ENCODE measurements at regions not wholly inside any gene's neighbourhood (a gene's known extent, or its start where the extent isn't known, plus 50 kb on each side); places are given as distances from the start of the nearest gene placed in this dataset.

DNA sequence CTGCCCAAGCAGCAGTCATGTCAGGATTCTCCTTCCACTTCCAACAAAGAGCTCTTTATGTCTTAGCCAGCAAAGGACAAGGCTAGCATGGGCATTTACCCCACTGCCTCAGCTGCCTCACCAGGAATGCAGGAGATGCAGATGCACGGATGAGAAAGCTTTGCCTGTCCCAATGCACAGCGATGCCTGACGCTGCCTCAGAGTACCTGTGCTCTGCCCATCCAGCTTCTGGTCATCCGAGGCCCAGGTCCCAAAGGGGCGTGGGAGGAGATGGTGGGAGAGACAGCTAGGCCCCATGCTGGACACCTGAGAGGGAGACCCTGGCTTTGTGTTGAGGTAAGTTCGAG lies 59.0 kb downstream of the IRF2BP2 start:
- Histone ChIP-seq H3K9me3 (ENCODE audit: control extremely low read depth in 1 of 3, control insufficient read depth in 2 of 3, insufficient read depth in 1 of 3, low read length in 2 of 3) (no peaks in the 10 kb centered on the region), H3K4me1 (ENCODE audit: control insufficient read depth in 2 of 2, insufficient read depth in 2 of 2, low read length in 2 of 2) (no peaks in the 10 kb centered on the region), H3K27ac (ENCODE audit: low read length in 2 of 2) (no peak overlapping the region), H4K20me1 (ENCODE audit: control insufficient read depth, insufficient read depth, low read length, poor library complexity, severe bottlenecking) (no peaks in the 10 kb centered on the region), H3K4me3 (ENCODE audit: control extremely low read depth in 1 of 5, extremely low read depth in 1 of 5, insufficient read depth in 1 of 5, low read depth in 2 of 5, low read length in 4 of 5) (no peak overlapping the region), H3K79me2 (ENCODE audit: control insufficient read depth, insufficient read depth, low read length) (no peaks in the 10 kb centered on the region), H3K36me3 (replicated peaks in 1 of 2; ENCODE audit: control extremely low read depth in 1 of 2, control insufficient read depth in 1 of 2, extremely low read depth in 1 of 2, insufficient read depth in 2 of 2, low read length in 1 of 2) (no peaks in the 10 kb centered on the region), H3K4me2 (replicated peaks; ENCODE audit: low read depth, low read length, poor library complexity, severe bottlenecking) (no peak overlapping the region), H2AFZ (ENCODE audit: insufficient read depth, low read depth, low read length, poor library complexity, severe bottlenecking) (no peak overlapping the region), H3K27me3 (replicated peaks in 1 of 4; ENCODE audit: control extremely low read depth in 1 of 4, control insufficient read depth in 3 of 4, insufficient read depth in 4 of 4, low read length in 3 of 4) (no peaks in the 10 kb centered on the region), H3K9ac (ENCODE audit: low read length) (no peak overlapping the region)
- no peak for TF ChIP-seq EZH2 (IDR thresholded peaks at IDR 0.05; ENCODE audit: borderline replicate concordance, insufficient read depth, low read depth, low read length, poor library complexity, severe bottlenecking)
- no peak for TF ChIP-seq CTCF (IDR thresholded peaks at IDR 0.05)
- ChIA-PET POLR2A (no interaction called here), CTCF (no interaction called here)
- ATAC-seq (ENCODE audit: low read depth), result no peak
- H3K9me3 Mint-ChIP-seq (ENCODE audit: insufficient read depth), result no peaks in the 10 kb centered on the region
- intact Hi-C loops (cut with micrococcal nuclease), result no loop called here
- 98% methylated on average over 5 of the region's 6 CpGs for WGBS (ENCODE audit: insufficient coverage)
- H3K4me1 Mint-ChIP-seq, result no peaks in the 10 kb centered on the region
- no peak overlapping the region for H3K27ac Mint-ChIP-seq
- no peak overlapping the region for H3K4me3 Mint-ChIP-seq
- peaks cover under 1% of the 10 kb centered on the region for H3K27me3 Mint-ChIP-seq
- DNase-seq, result no peak

- no peaks in the 10 kb centered on the region for H3K27me3 ChIP-seq (replicated peaks in 1 of 4; ENCODE audit: control extremely low read depth in 1 of 4, control insufficient read depth in 3 of 4, insufficient read depth in 4 of 4, low read length in 3 of 4)
- H3K4me3 ChIP-seq (ENCODE audit: control extremely low read depth in 1 of 5, extremely low read depth in 1 of 5, insufficient read depth in 1 of 5, low read depth in 2 of 5, low read length in 4 of 5), result no peak overlapping the region
- TF ChIP-seq CTCF (IDR thresholded peaks at IDR 0.05) (no peak), EZH2 (IDR thresholded peaks at IDR 0.05; ENCODE audit: borderline replicate concordance, insufficient read depth, low read depth, low read length, poor library complexity, severe bottlenecking) (no peak)
- Mint-ChIP-seq H3K9me3 (ENCODE audit: insufficient read depth) (no peaks in the 10 kb centered on the region), H3K27me3 (peaks cover 5% of the 10 kb centered on the region), H3K27ac (no peak overlapping the region), H3K4me3 (no peak overlapping the region), H3K4me1 (no peaks in the 10 kb centered on the region)
- 86% methylated on average over 16 of the region's 16 CpGs for WGBS (ENCODE audit: insufficient coverage)
- H3K4me1 ChIP-seq (ENCODE audit: control insufficient read depth in 2 of 2, insufficient read depth in 2 of 2, low read length in 2 of 2), result no peaks in the 10 kb centered on the region
- no peaks in the 10 kb centered on the region for H3K36me3 ChIP-seq (replicated peaks in 1 of 2; ENCODE audit: control extremely low read depth in 1 of 2, control insufficient read depth in 1 of 2, extremely low read depth in 1 of 2, insufficient read depth in 2 of 2, low read length in 1 of 2)
- ChIA-PET CTCF (no interaction called here), POLR2A (no interaction called here)
- intact Hi-C loops (cut with micrococcal nuclease), result no loop called here
- no peak overlapping the region for H3K9ac ChIP-seq (ENCODE audit: low read length)
- no peak overlapping the region for H3K4me2 ChIP-seq (replicated peaks; ENCODE audit: low read depth, low read length, poor library complexity, severe bottlenecking)
- no peaks in the 10 kb centered on the region for H4K20me1 ChIP-seq (ENCODE audit: control insufficient read depth, insufficient read depth, low read length, poor library complexity, severe bottlenecking)
- ATAC-seq (ENCODE audit: low read depth) (no peak), DNase-seq (no peak)
- H3K27ac ChIP-seq (ENCODE audit: low read length in 2 of 2), result no peak overlapping the region
- H2AFZ ChIP-seq (ENCODE audit: insufficient read depth, low read depth, low read length, poor library complexity, severe bottlenecking), result no peak overlapping the region
- no peaks in the 10 kb centered on the region for H3K9me3 ChIP-seq (ENCODE audit: control extremely low read depth in 1 of 3, control insufficient read depth in 2 of 3, insufficient read depth in 1 of 3, low read length in 2 of 3)
- no peaks in the 10 kb centered on the region for H3K79me2 ChIP-seq (ENCODE audit: control insufficient read depth, insufficient read depth, low read length)
Measured at GRCh38 chr1:234550341-234551031, 59.5 kb downstream of the IRF2BP2 start.
